Head of caudate nucleus (tissue), 42 donors: ENCODE measurements at regions not wholly inside any gene's neighbourhood (a gene's known extent, or its start where the extent isn't known, plus 50 kb on each side); places are given as distances from the start of the nearest gene placed in this dataset.

Source experiments
- DNase-seq, 42 donors: peaks; one replicate each; pipeline versions ENCODE4 v3.0.0 to v3.0.0-alpha.2; 2020 to 2021; ENCODE audit warnings: mixed read lengths in 7 of 42
- intact Hi-C: fragments of 100-400 bp; cut with DNase I; formaldehyde crosslinking; loops from one replicate; pipeline ENCODE4 v1.15.0; 2022

GRCh38 chr22:48096411-48096810, 1334.0 kb downstream of the TBC1D22A start:
- DNase-seq: peak in 2 of 42 donors; percentile 14 to 18
- intact Hi-C loops: no loop called here

DNA sequence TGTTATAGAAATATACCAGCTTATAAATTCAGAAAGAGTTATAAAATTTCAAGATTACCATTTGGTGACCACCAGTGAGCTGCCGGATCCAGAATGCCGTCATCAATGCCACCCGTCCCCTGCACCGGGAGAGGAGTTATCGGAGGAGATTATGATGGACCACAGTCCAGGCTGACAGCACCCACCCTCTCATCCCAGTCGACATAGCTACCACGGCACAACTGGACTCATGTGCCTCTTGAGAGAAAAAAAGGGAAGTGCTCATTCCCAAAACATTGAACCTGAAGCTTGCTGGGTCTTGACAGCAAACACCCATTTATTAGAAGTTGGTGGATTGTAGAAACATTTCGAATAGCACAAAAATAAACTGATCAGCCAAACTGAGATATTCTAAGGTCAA, 1331.5 kb downstream of the TBC1D22A start:
- intact Hi-C loops: no loop called here
- peak in 1 of 42 donors; percentile 31 for DNase-seq

- DNase-seq: no peak
- intact Hi-C loops: no loop called here
Measured at GRCh38 chr22:48092866-48093265, 1330.4 kb downstream of the TBC1D22A start.

DNA sequence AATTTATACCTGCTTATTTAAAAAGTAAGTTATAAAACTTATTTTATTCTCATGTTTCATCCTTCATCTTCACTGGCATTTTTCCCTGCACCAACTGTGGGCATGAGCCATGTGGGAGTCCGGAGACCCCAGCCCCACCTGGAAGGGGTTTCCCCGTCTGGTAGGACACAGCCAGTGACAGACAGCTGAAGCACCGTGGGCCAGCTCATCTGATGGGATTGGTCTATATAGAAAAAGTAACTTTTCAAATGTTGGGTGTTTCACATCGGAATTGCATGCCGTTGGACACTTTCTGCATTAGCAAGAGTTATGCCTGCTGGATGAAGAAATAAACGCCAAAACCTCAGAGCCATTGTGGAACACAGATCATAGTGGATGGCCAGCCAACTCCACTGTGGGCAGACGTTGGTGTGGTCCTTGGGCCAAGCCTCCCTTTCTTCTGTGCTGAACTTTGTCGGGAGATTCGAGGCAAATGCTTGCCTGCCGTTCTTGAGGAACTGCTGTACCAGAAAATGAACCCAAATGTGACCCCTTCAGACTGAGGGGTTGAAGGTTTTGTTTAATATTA, 1329.3 kb downstream of the TBC1D22A start:
- intact Hi-C loops: no loop called here
- DNase-seq: peak in 3 of 42 donors; percentile 9 to 42 (median 28)

- peak in 3 of 42 donors; percentile 2 to 23 (median 7) for DNase-seq
- intact Hi-C loops: no loop called here
Measured at GRCh38 chr22:48091060-48091650, 1328.7 kb downstream of the TBC1D22A start.

GRCh38 chr22:48090332-48090672, 1327.9 kb downstream of the TBC1D22A start:
- intact Hi-C loops: no loop called here
- peak in 2 of 42 donors; percentile 24 to 36 for DNase-seq

DNA sequence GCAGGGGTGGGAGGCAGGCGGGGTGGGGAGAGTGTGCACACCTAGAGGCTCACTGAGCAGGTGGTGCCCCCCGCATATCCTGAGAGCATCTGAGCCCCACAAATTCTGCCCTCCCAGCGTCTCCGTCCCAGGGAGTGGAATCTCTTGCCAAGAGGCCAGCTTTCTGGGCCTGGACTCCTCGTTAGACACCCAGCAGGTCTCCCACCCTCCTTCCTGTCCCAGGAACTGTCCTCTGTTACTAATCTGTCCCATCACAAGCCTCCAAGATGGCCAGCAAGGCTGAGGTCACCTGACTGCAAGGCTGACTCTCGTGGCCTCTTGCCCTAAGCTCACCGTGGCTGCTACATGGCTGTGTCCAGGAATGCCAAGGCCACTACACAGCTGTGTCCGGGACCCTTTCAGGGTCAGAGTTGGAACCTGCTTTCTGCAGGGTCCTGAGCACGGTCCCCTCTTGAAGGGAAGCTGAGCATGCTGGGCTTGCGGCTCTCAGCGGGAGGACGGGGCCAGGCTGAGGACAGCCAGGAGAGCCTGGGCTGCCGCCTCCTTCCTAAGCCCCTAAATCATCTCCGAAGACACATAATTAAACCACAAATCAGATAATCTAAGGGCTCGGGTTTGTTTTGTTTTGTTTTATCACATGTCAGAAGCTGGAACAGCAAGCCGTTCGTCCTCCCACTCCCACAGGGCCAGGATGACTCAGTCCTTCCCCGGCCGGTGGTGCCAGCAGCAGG, 1327.3 kb downstream of the TBC1D22A start:
- intact Hi-C loops: no loop called here
- DNase-seq: peak in 4 of 42 donors; percentile 7 to 47 (median 24)

GRCh38 chr22:48088926-48089536, 1326.6 kb downstream of the TBC1D22A start:
- peak in 2 of 42 donors; percentile 11 to 14 for DNase-seq
- intact Hi-C loops: no loop called here

DNA sequence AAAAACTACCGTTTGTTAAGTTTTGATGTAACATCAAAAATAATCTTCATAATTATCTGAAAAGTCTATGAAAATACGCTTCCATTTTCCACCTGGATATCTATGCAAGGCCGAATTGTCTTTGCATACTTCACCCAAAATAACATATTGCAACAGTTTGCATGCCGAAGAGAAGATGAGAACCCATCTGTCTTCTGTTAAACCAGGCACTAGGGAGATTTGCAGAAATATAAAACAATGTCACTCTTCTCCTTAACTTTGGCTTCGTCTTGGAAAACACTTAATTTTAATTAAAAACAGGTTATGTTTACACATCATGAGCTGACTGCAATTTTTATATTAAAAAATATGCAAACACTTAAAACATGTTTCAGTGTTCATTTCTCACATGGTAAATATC, 1325.8 kb downstream of the TBC1D22A start:
- DNase-seq: no peak
- intact Hi-C loops: no loop called here

- intact Hi-C loops: no loop called here
- DNase-seq: no peak
Measured at GRCh38 chr22:48085901-48086645, 1323.6 kb downstream of the TBC1D22A start.

- no peak for DNase-seq
- intact Hi-C loops: no loop called here
Measured at GRCh38 chr22:48084729-48085050, 1322.2 kb downstream of the TBC1D22A start.

- no peak for DNase-seq
- intact Hi-C loops: no loop called here
Measured at GRCh38 chr22:48084041-48084728, 1321.7 kb downstream of the TBC1D22A start.

GRCh38 chr22:48083502-48083901, 1321.1 kb downstream of the TBC1D22A start:
- DNase-seq: no peak
- intact Hi-C loops: no loop called here

DNA sequence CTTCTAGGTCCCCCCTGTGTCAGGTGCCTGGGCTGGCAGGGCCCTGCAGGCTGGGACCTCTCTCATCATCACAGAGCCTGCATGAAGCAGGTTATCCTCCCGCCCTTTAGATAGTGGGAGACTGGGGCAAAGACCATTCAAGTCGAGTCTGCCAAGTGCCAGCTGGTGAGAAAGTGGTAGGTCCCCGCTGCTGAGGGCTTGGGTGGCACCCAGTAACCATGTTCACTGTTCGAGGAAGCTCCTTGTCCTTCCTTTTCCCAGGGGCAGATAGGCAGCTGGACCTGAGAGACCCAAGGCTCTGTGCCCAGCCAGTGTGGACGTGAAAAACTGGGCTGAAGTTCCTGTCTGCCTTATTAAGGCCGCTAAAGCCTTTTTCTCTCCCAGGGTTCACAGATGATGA, 1319.8 kb downstream of the TBC1D22A start:
- intact Hi-C loops: no loop called here
- DNase-seq: no peak

DNA sequence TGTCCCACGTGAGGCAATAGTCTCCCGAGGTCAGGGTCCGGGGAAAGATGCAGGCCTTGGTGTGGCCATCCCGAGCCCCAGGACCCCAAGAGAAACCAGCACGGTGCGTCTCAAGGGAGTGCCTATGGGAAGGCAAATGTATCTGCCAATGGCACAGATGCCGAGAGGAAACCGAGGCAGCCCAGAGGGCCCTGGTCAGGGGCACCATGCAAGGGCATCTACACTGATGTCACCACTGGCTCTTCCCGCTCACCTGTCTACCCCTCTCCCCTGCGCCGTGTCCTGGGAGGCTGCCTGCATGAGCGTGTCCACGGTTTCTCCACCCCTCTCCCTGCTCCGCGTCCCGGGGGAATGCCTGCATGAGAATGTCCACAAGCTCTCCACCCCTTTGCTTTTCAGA, 1318.8 kb downstream of the TBC1D22A start:
- intact Hi-C loops: no loop called here
- DNase-seq: no peak

DNA sequence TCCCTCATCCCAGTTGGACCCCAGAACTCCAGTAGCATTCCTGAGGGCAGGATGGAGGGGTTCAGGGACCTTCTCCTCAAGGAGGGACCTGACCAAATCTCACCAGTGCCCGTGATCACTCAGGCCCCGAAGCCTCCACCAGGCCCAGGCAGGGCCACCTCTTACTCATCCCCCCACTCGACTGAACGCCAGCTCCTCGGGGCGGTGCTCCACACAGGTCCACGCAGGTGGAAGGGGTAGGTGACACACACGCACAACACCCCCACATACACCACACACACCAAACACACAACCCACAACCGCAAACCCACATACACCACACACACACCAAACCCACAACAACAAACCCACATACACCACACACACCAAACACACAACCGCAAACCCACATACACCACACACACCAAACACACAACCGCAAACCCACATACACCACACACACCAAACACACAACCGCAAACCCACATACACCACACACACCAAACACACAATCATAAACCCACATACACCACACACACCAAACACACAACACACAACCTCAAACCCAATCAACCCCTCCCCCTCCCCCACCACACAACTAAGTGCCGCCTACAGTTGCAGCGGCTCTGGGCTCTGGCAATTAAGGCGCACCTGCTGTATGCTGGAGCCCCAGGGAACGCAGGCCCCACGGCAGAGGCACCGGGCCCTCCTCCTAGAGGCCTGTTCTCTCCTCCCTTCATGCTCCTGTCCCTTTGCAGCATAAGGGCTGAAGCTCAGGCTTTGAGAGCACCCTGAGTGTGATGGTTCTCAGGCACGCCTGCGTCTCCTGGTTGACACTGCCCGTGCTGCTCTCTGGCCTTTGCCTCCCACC, 1318.1 kb downstream of the TBC1D22A start:
- DNase-seq: no peak
- intact Hi-C loops: no loop called here

DNA sequence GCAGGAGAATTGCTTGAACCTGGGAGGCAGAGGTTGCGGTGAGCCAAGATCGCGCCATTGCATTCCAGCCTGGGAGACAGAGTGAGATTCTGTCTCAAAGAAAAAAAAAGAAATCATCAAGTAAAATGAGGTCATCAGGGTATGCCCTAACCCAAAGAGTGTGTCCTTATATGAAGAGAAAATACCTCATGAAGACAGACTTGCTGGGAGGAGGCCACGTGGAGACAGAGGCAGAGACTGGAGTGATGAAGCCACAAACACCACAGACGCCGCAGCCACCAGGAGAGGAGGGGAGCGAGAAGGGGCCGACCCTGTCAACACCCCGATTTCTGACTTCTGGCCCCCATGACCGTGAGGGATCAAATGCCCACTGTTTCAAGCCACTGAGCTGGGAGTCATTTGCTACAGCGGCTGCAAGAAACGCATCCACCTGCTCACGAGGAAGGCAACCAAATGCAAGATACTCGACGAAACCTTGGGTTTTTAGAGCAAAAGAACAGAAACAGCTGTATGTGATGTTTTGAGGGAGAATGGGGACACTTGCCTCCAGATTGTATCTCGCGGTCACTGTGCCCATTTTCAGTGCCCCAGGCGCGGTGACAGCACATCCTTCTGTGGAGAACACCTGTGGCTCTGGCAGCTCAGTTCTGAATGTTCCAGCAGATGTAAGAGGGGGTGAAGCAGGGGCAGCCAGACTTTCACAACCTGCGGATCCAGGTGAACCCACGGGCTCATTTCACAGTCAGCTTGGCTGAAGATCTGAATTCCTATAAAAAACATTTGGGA, 1317.2 kb downstream of the TBC1D22A start:
- intact Hi-C loops: no loop called here
- DNase-seq: no peak
